A172 (cell line): ENCODE measurements at regions not wholly inside any gene's neighbourhood (a gene's known extent, or its start where the extent isn't known, plus 50 kb on each side); places are given as distances from the start of the nearest gene placed in this dataset.
A peak's percentile ranks its signal among the peaks of the same experiment; 100 is the strongest.

Experiments used
- DNase-seq: peaks from one replicate; pipeline ENCODE4 v3.0.0-alpha.2; 2015; ENCODE audit warnings: low spot score

- DNase-seq = no peak
These were observed 60.6 kb upstream of the MYRIP start for GRCh38 chr3:39748763-39749162.

- DNase-seq = no peak
These were observed 58.7 kb upstream of the MYRIP start for GRCh38 chr3:39750712-39751111.

DNA sequence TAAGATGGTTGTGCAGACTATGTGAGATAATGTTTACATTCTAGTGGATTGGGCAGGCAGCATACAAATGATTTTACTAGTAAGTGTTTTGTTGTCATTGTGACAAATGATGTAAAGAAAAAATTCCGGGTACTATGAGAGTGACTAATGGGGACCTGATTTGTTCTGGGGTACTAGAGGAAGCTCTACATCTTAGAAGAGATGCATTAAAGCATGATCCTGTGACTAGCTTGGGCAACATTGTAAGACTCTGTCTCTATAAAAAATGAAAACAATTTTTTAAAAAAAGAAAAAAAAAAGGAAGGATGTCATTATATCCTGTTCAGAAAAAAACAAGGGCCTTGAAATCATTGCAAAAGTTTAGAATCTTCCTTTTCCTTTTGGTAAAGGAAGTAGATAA lies 58.1 kb upstream of the MYRIP start:
- no peak for DNase-seq

DNA sequence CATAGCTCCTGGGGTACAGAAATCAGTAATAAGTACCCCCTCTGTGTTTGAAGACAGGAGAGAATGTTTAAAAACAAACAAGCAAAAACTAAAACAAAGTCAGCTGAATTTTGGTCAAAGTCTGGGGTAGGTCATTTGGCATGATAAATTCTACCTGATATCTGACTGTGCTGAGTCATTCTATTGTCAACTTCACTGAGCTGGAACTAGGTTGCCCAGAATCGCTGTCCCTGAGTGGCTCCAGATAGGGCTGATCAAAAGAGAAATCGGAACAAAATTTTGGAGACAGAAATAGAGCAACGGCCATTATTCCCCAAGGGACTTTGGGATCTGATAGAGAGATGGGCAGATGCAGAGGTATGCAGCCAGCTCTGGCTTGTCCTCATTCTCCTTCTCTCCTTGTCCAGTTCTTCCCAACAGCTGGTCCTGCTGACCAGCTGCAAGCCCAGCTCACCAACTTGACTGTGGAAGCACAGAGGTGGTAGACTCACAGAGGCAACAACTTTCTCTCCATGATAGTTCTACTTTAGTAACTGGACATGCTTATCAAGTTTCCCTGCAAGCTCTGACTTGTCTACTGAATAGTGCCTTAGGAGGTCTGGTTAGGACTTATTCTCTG lies 57.3 kb upstream of the MYRIP start:
- no peak for DNase-seq

GRCh38 chr3:39752751-39753150 lies 56.7 kb upstream of the MYRIP start:
- no peak for DNase-seq

GRCh38 chr3:39753391-39753790 lies 56.0 kb upstream of the MYRIP start:
- no peak for DNase-seq

DNA sequence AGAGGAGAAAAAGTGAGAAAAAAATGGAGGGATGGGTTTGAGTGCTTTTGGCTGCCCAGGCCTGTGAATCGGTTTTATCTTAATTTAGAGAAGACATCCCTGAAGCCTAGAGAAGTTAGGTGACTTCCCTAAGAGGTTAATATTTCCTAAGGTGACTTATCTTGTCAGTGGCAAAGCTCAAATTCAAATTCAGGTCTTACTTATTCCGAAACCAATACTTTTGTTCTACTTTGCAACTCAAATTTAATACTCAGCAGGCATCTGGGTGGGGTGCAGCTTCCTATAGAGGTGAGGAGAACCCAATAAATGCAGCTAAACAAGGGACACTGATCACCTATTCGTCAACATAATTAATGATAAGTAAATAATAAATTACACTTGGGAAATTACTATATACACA lies 54.9 kb upstream of the MYRIP start:
- DNase-seq = no peak

GRCh38 chr3:39755100-39755499 lies 54.3 kb upstream of the MYRIP start:
- DNase-seq = no peak

- peak; percentile 2 for DNase-seq
These were observed 52.1 kb upstream of the MYRIP start for GRCh38 chr3:39757307-39757706.
